Cardiac fibroblast (primary cell): ENCODE measurements at regions not wholly inside any gene's neighbourhood (a gene's known extent, or its start where the extent isn't known, plus 50 kb on each side); places are given as distances from the start of the nearest gene placed in this dataset.

Source experiments
- DNase-seq, 2 donors: peaks; one replicate each; pipeline versions ENCODE4 v3.0.0 to v3.0.0-alpha.2; 2010; ENCODE audit warnings: low read depth in 2 of 2
- H3K4me3 ChIP-seq, 2 donors: replicated peaks in 1 of 2; 1 replicate in 1 of 2; 2 replicates in 1 of 2; pipeline ENCODE4 v1.5.1; 2011; ENCODE audit warnings: low read depth in 2 of 2, low read length in 2 of 2, mild to moderate bottlenecking in 2 of 2, moderate library complexity in 1 of 2
- TF ChIP-seq, protein P1 (sequence below): IDR thresholded peaks from one replicate; pipeline ENCODE4 v1.5.1; 2011; ENCODE audit warnings: low read depth, mild to moderate bottlenecking, low read length, inconsistent platforms

DNA sequence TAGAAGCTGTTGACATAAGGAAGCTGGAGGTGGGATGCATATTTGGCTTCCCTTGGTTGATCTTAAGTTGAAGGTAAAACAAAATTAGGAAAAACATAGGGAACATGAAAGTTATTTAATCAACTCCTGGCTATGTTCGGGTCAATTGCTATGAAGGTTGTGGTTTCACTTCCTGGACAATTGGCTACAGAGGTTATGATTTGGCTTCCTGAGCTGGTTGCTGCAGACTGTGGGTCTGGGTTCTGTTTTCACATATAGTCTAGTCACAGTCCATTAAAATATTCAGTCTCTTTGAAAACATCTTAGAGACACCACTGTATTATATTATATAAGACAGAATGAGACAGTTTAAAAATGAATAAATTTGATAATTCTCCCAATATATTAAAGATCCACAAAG is 895.2 kb upstream of the USP15 start:
- TF ChIP-seq, protein P1, sequence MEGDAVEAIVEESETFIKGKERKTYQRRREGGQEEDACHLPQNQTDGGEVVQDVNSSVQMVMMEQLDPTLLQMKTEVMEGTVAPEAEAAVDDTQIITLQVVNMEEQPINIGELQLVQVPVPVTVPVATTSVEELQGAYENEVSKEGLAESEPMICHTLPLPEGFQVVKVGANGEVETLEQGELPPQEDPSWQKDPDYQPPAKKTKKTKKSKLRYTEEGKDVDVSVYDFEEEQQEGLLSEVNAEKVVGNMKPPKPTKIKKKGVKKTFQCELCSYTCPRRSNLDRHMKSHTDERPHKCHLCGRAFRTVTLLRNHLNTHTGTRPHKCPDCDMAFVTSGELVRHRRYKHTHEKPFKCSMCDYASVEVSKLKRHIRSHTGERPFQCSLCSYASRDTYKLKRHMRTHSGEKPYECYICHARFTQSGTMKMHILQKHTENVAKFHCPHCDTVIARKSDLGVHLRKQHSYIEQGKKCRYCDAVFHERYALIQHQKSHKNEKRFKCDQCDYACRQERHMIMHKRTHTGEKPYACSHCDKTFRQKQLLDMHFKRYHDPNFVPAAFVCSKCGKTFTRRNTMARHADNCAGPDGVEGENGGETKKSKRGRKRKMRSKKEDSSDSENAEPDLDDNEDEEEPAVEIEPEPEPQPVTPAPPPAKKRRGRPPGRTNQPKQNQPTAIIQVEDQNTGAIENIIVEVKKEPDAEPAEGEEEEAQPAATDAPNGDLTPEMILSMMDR, result no peak
- H3K4me3 ChIP-seq, result no peak overlapping the region
- DNase-seq, result no peak

DNA sequence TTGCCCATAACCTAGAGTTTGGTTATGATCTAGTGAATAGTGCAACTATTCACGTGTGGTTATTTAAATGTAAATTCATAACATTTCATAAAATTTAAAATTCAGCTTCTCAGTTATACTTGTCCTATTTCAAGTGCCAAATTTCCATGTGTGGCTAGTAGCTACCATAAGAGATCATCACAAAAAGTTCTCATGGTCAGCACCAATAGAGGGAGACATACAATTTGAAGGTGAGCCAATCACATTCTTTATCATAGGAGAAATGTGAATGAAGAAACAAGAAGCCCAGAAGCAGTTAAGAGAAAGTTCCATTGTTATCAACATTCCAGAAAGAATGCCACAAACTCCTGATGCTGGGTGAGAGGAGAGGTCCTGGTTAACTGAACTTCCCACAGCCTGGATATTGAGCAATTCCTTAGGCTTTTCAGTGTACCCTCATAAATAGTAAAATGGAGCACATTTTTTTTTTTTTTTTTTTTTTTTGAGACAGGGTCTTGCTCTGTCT is 892.9 kb upstream of the USP15 start:
- H3K4me3 ChIP-seq, result no peak overlapping the region
- TF ChIP-seq, protein P1, result no peak
- no peak for DNase-seq

DNA sequence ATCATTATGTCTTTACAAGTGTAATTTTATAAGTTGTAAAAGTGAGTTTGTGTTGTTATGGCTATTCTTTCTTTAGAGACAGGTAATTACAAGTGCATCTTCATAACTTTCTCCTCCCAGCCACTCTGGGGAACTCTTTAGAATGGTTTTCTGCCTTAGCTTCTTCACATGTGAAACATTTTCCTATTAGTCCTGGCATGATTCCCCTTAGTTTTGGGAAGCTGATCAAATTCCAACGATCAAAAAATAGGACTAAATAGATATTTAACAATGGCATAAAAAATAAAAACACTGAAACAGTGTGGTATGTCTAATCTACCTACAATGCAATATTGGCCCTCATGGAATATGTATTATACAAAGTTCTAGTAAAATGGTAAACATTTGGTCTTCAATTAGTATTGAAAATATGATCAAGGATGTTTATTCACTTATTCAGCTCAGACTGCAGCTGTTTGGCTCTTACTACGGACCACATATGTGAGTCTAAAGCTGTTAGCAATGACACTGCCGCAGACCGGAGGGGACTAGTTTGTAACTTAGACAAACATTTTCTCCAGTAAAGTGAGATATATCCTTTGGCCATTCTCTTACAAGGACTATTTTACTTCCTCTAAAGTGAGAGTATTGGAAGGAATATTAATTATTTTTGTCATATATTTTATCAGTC is 890.8 kb upstream of the USP15 start:
- TF ChIP-seq, protein P1, result no peak
- no peak overlapping the region for H3K4me3 ChIP-seq
- DNase-seq, result no peak

DNA sequence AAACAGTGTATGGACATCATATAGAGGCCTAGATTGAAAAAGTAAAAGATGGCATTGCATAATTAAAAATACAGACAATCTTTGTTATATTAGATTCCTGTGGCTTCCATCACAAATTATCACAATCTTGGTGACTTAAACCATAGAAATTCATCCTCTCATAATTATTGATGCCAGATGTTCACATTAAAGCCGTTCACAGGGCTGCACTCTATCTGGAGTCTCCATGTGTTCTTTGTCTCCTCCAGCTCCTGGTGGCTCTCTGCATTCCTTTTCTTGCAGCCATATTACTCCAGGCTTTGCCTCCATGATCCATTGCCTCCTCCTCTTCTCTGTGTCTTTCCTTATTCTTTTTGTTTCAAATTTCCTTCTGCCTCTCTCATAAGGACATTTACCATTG is 875.7 kb upstream of the USP15 start:
- H3K4me3 ChIP-seq, result no peak overlapping the region
- DNase-seq, result no peak
- TF ChIP-seq, protein P1, result no peak

DNA sequence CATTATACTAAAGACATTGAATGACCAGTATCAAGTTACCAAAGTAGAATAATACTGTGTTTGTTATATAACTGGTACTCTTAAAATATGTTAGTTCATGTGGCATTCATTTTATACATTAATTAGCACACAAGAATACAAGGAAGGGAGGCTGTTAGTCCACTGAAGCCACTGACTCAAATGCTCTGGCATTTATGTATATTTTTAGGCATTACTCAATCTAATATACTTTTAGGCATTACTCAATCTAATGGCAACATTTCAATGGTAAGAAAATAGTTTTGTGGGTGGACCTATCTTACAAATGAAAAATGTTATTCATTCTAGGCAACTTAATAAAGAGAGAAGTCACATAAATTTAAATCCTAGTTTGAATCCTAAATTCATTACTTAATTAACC is 874.4 kb upstream of the USP15 start:
- TF ChIP-seq, protein P1, result no peak
- H3K4me3 ChIP-seq, result no peak overlapping the region
- DNase-seq, result peak in 1 of 2 donors; percentile 6

DNA sequence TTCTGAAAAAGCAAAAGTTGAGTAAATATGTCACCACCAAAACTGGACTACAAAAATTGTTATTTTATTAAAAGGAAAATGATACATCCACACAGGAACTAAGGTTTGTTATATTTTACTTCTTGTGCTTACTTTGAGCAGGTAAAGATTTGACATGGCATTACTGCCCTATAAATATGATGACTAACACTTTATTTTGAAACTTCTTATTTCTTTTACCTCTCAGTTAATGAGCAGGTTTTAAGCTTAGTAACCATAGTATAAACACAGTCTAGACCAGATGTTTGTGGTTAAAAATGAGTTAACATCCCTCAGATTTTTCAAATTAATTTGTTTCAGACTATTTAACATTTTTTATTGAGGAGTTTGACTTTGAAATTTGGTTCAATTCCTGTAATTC is 862.5 kb upstream of the USP15 start:
- TF ChIP-seq, protein P1, result no peak
- no peak for DNase-seq
- H3K4me3 ChIP-seq, result no peak overlapping the region

DNA sequence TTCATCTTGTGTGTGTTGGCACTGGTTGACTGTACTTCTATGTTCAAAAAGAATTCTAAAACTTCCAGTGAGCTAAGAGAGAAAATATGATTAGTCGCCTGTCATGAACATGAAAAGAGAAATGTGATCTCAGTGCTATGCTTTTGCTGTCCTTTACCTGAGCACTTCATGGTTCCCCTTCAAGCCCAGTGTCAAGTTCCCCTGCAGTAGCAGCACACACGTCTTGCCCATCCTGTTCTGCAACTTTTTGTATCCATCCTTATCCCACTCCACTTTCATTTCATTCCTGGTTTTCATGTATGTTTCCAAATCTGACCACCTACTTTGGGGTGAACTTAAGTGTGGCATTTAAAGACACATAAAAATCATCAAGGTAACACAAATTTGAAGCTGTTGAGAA is 848.0 kb upstream of the USP15 start:
- TF ChIP-seq, protein P1, result no peak

More for the DNA sequence above, 848.0 kb upstream of the USP15 start:
- no peak for DNase-seq
- H3K4me3 ChIP-seq, result no peak overlapping the region
